GM18907 (cell line): ENCODE measurements at regions not wholly inside any gene's neighbourhood (a gene's known extent, or its start where the extent isn't known, plus 50 kb on each side); places are given as distances from the start of the nearest gene placed in this dataset.
"Not testable (repeated sequence)": the region's sequence is repeated elsewhere in the genome, so short reads cannot be mapped to it uniquely, and the experiment has no call there.

Source experiments
- ATAC-seq: cut with Tn5 transposase; IDR thresholded peaks from one replicate; pipeline ENCODE4 v1.9.1; 2021; ENCODE audit warnings: mild to moderate bottlenecking, moderate library complexity; ENCODE audit not compliant: unreplicated experiment

- ATAC-seq, result no peak
These were observed 238.5 kb downstream of the FGF9 start for GRCh38 chr13:21909331-21909730.

- ATAC-seq, result no peak
These were observed 239.7 kb downstream of the FGF9 start for GRCh38 chr13:21910546-21910945.

GRCh38 chr13:21911646-21912298 is 240.9 kb downstream of the FGF9 start:
- ATAC-seq, result no peak

- no peak for ATAC-seq
These were observed 242.1 kb downstream of the FGF9 start for GRCh38 chr13:21913010-21913409.

- no peak for ATAC-seq
These were observed 246.5 kb downstream of the FGF9 start for GRCh38 chr13:21917086-21918015.

- ATAC-seq, result not testable (repeated sequence)
These were observed 249.9 kb downstream of the FGF9 start for GRCh38 chr13:21920802-21921201.

- no peak for ATAC-seq
These were observed 254.1 kb downstream of the FGF9 start for GRCh38 chr13:21924958-21925357.

GRCh38 chr13:21925720-21926119 is 254.8 kb downstream of the FGF9 start:
- no peak for ATAC-seq

- ATAC-seq, result no peak
These were observed 258.5 kb downstream of the FGF9 start for GRCh38 chr13:21929400-21929799.

- ATAC-seq, result no peak
These were observed 259.7 kb downstream of the FGF9 start for GRCh38 chr13:21930536-21930935.

GRCh38 chr13:21932578-21932977 is 261.7 kb downstream of the FGF9 start:
- no peak for ATAC-seq

- no peak for ATAC-seq
These were observed 262.1 kb downstream of the FGF9 start for GRCh38 chr13:21932996-21933395.

GRCh38 chr13:21934284-21934683 is 263.4 kb downstream of the FGF9 start:
- no peak for ATAC-seq

GRCh38 chr13:21936674-21937073 is 265.8 kb downstream of the FGF9 start:
- ATAC-seq, result no peak

- no peak for ATAC-seq
These were observed 267.3 kb downstream of the FGF9 start for GRCh38 chr13:21938168-21938567.

- ATAC-seq, result no peak
These were observed 267.8 kb downstream of the FGF9 start for GRCh38 chr13:21938636-21939035.

GRCh38 chr13:21942061-21942460 is 271.2 kb downstream of the FGF9 start:
- ATAC-seq, result no peak

GRCh38 chr13:21944610-21945009 is 273.7 kb downstream of the FGF9 start:
- ATAC-seq, result no peak

- no peak for ATAC-seq
These were observed 274.3 kb downstream of the FGF9 start for GRCh38 chr13:21945195-21945594.

GRCh38 chr13:21946964-21947363 is 276.1 kb downstream of the FGF9 start:
- ATAC-seq, result no peak

GRCh38 chr13:21948769-21949474 is 278.0 kb downstream of the FGF9 start:
- peak; percentile 96 for ATAC-seq
